NCI-H446 (cell line): ENCODE measurements at regions not wholly inside any gene's neighbourhood (a gene's known extent, or its start where the extent isn't known, plus 50 kb on each side); places are given as distances from the start of the nearest gene placed in this dataset.
"Not testable (repeated sequence)": the region's sequence is repeated elsewhere in the genome, so short reads cannot be mapped to it uniquely, and the experiment has no call there.

ENCODE experiments used
- DNase-seq, 2 experiments: peaks; one replicate each; lab custom pipeline; 2025; lab: John Stamatoyannopoulos, UW

- DNase-seq: not testable (repeated sequence)
These were observed 99.1 kb upstream of the FMN2 start for GRCh38 chr1:239992566-239992965.

GRCh38 chr1:239993366-239993765, 98.3 kb upstream of the FMN2 start:
- no peak for DNase-seq

GRCh38 chr1:239995281-239995680, 96.4 kb upstream of the FMN2 start:
- no peak for DNase-seq

GRCh38 chr1:239997160-239997514, 94.5 kb upstream of the FMN2 start:
- no peak for DNase-seq

- DNase-seq: no peak
These were observed 94.0 kb upstream of the FMN2 start for GRCh38 chr1:239997515-239998311.

- DNase-seq: no peak
These were observed 93.4 kb upstream of the FMN2 start for GRCh38 chr1:239998312-239998649.

- no peak for DNase-seq
These were observed 92.5 kb upstream of the FMN2 start for GRCh38 chr1:239999170-239999569.

- no peak for DNase-seq
These were observed 91.0 kb upstream of the FMN2 start for GRCh38 chr1:240000634-240001033.

- no peak for DNase-seq
These were observed 90.4 kb upstream of the FMN2 start for GRCh38 chr1:240001177-240001740.

- DNase-seq: peak in 1 of 2 experiments; percentile 37
These were observed 87.5 kb upstream of the FMN2 start for GRCh38 chr1:240004086-240004749.

- no peak for DNase-seq
These were observed 85.6 kb upstream of the FMN2 start for GRCh38 chr1:240005997-240006650.

GRCh38 chr1:240008298-240008697, 83.4 kb upstream of the FMN2 start:
- no peak for DNase-seq

GRCh38 chr1:240014051-240014450, 77.6 kb upstream of the FMN2 start:
- DNase-seq: no peak

- no peak for DNase-seq
These were observed 73.1 kb upstream of the FMN2 start for GRCh38 chr1:240018617-240019016.

GRCh38 chr1:240019524-240019923, 72.2 kb upstream of the FMN2 start:
- no peak for DNase-seq

GRCh38 chr1:240020871-240021270, 70.8 kb upstream of the FMN2 start:
- no peak for DNase-seq

- no peak for DNase-seq
These were observed 70.0 kb upstream of the FMN2 start for GRCh38 chr1:240021709-240022108.

GRCh38 chr1:240027059-240027462, 64.6 kb upstream of the FMN2 start:
- peak in 1 of 2 experiments; percentile 40 for DNase-seq

GRCh38 chr1:240029418-240029817, 62.3 kb upstream of the FMN2 start:
- DNase-seq: no peak

- no peak for DNase-seq
These were observed 61.4 kb upstream of the FMN2 start for GRCh38 chr1:240030236-240030635.

- no peak for DNase-seq
These were observed 60.7 kb upstream of the FMN2 start for GRCh38 chr1:240031009-240031408.

GRCh38 chr1:240031414-240031813, 60.3 kb upstream of the FMN2 start:
- DNase-seq: no peak

- DNase-seq: no peak
These were observed 58.3 kb upstream of the FMN2 start for GRCh38 chr1:240033406-240033805.
